NCI-H2107 treated with DMSO at 0.1 percent for 48 hours (cell line): ENCODE measurements at regions not wholly inside any gene's neighbourhood (a gene's known extent, or its start where the extent isn't known, plus 50 kb on each side); places are given as distances from the start of the nearest gene placed in this dataset.
"Not testable (repeated sequence)": the region's sequence is repeated elsewhere in the genome, so short reads cannot be mapped to it uniquely, and the experiment has no call there.

Source experiments
- DNase-seq: peaks from one replicate; lab custom pipeline; 2025; ENCODE audit not compliant: unreplicated experiment; lab: John Stamatoyannopoulos, UW

GRCh38 chr9:86577420-86578333 lies 223.5 kb upstream of the TUT7 start:
- no peak for DNase-seq

- no peak for DNase-seq
These were observed 221.8 kb upstream of the TUT7 start for GRCh38 chr9:86575825-86576525.

GRCh38 chr9:86575137-86575536 lies 220.9 kb upstream of the TUT7 start:
- DNase-seq: no peak

GRCh38 chr9:86573886-86574285 lies 219.7 kb upstream of the TUT7 start:
- no peak for DNase-seq

GRCh38 chr9:86572904-86573303 lies 218.7 kb upstream of the TUT7 start:
- DNase-seq: no peak

GRCh38 chr9:86565603-86566002 lies 211.4 kb upstream of the TUT7 start:
- DNase-seq: not testable (repeated sequence)

- DNase-seq: no peak
These were observed 209.7 kb upstream of the TUT7 start for GRCh38 chr9:86563936-86564335.

GRCh38 chr9:86563350-86563749 lies 209.1 kb upstream of the TUT7 start:
- no peak for DNase-seq

GRCh38 chr9:86562691-86563090 lies 208.5 kb upstream of the TUT7 start:
- DNase-seq: no peak

GRCh38 chr9:86557918-86558317 lies 203.7 kb upstream of the TUT7 start:
- DNase-seq: no peak

GRCh38 chr9:86557063-86557766 lies 203.0 kb upstream of the TUT7 start:
- no peak for DNase-seq

- no peak for DNase-seq
These were observed 201.5 kb upstream of the TUT7 start for GRCh38 chr9:86555661-86556060.

- no peak for DNase-seq
These were observed 196.2 kb upstream of the TUT7 start for GRCh38 chr9:86550401-86550800.

- no peak for DNase-seq
These were observed 195.7 kb upstream of the TUT7 start for GRCh38 chr9:86549920-86550319.

- no peak for DNase-seq
These were observed 195.2 kb upstream of the TUT7 start for GRCh38 chr9:86549401-86549811.

GRCh38 chr9:86548220-86548619 lies 194.0 kb upstream of the TUT7 start:
- DNase-seq: no peak

- no peak for DNase-seq
These were observed 193.4 kb upstream of the TUT7 start for GRCh38 chr9:86547571-86547970.

- DNase-seq: no peak
These were observed 192.5 kb upstream of the TUT7 start for GRCh38 chr9:86546712-86547111.

GRCh38 chr9:86545090-86545489 lies 190.9 kb upstream of the TUT7 start:
- no peak for DNase-seq

- DNase-seq: no peak
These were observed 186.9 kb upstream of the TUT7 start for GRCh38 chr9:86541014-86541570.

GRCh38 chr9:86535406-86535915 lies 181.3 kb upstream of the TUT7 start:
- DNase-seq: no peak
